Hypothalamus (tissue), 51 donors: ENCODE measurements at regions not wholly inside any gene's neighbourhood (a gene's known extent, or its start where the extent isn't known, plus 50 kb on each side); places are given as distances from the start of the nearest gene placed in this dataset.
"Not testable (repeated sequence)": the region's sequence is repeated elsewhere in the genome, so short reads cannot be mapped to it uniquely, and the experiment has no call there.

Experiments
- DNase-seq, 51 donors: peaks; one replicate each; lab custom pipeline; 2025; lab: John Stamatoyannopoulos, UW

GRCh38 chr18:34280000-34280399 lies 55.3 kb upstream of the NOL4 start:
- no peak for DNase-seq

GRCh38 chr18:34280653-34281052 lies 55.9 kb upstream of the NOL4 start:
- DNase-seq, result no peak

GRCh38 chr18:34281290-34281689 lies 56.6 kb upstream of the NOL4 start:
- DNase-seq, result no peak

GRCh38 chr18:34281722-34282121 lies 57.0 kb upstream of the NOL4 start:
- no peak for DNase-seq

- DNase-seq, result no peak
These were observed 58.8 kb upstream of the NOL4 start for GRCh38 chr18:34283506-34283905.

GRCh38 chr18:34287825-34288224 lies 63.1 kb upstream of the NOL4 start:
- no peak for DNase-seq

- no peak for DNase-seq
These were observed 67.9 kb upstream of the NOL4 start for GRCh38 chr18:34292594-34292993.

GRCh38 chr18:34297287-34297686 lies 72.6 kb upstream of the NOL4 start:
- no peak for DNase-seq

GRCh38 chr18:34299828-34300227 lies 75.1 kb upstream of the NOL4 start:
- no peak for DNase-seq

- DNase-seq, result no peak
These were observed 86.8 kb upstream of the NOL4 start for GRCh38 chr18:34311468-34311867.

GRCh38 chr18:34314847-34315246 lies 90.1 kb upstream of the NOL4 start:
- DNase-seq, result no peak

- no peak for DNase-seq
These were observed 91.1 kb upstream of the NOL4 start for GRCh38 chr18:34315591-34316352.

GRCh38 chr18:34320267-34320666 lies 95.6 kb upstream of the NOL4 start:
- DNase-seq, result no peak

- no peak for DNase-seq
These were observed 96.4 kb upstream of the NOL4 start for GRCh38 chr18:34321066-34321465.

GRCh38 chr18:34322365-34323289 lies 97.9 kb upstream of the NOL4 start:
- DNase-seq, result peak in 38 of 51 donors; percentile 1 to 68 (median 29)

- no peak for DNase-seq
These were observed 105.1 kb upstream of the NOL4 start for GRCh38 chr18:34329840-34330239.

- DNase-seq, result no peak
These were observed 105.6 kb upstream of the NOL4 start for GRCh38 chr18:34330308-34330707.

GRCh38 chr18:34330907-34331306 lies 106.2 kb upstream of the NOL4 start:
- DNase-seq, result not testable (repeated sequence)

- DNase-seq, result not testable (repeated sequence)
These were observed 106.6 kb upstream of the NOL4 start for GRCh38 chr18:34331343-34331742.

- DNase-seq, result no peak
These were observed 114.4 kb upstream of the NOL4 start for GRCh38 chr18:34339155-34339554.

- no peak for DNase-seq
These were observed 118.2 kb upstream of the NOL4 start for GRCh38 chr18:34342960-34343359.

- DNase-seq, result no peak
These were observed 121.0 kb upstream of the NOL4 start for GRCh38 chr18:34345738-34346137.
